ENCODE measurements at regions not wholly inside any gene's neighbourhood (a gene's known extent, or its start where the extent isn't known, plus 50 kb on each side); places are given as distances from the start of the nearest gene placed in this dataset.

- Histone ChIP-seq H3K4me3 (ENCODE audit: low read depth, low read length) (no peak overlapping the region), H3K27me3 (ENCODE audit: control insufficient read depth, insufficient read depth, low read length) (no peaks in the 10 kb centered on the region), H3K36me3 (ENCODE audit: control insufficient read depth, insufficient read depth, low read length) (no peaks in the 10 kb centered on the region)
- no peak for DNase-seq (ENCODE audit: low read depth)
- no peak for TF ChIP-seq CTCF (IDR thresholded peaks at IDR 0.05; ENCODE audit: insufficient read depth, low read length, poor library complexity, severe bottlenecking)
These were observed 406.5 kb upstream of the TGFBR2 start for GRCh38 chr3:30199855-30200254.

GRCh38 chr3:30201715-30202114, 404.7 kb upstream of the TGFBR2 start:
- H3K4me3 ChIP-seq (ENCODE audit: low read depth, low read length) = no peak overlapping the region
- no peaks in the 10 kb centered on the region for H3K27me3 ChIP-seq (ENCODE audit: control insufficient read depth, insufficient read depth, low read length)
- no peak for DNase-seq (ENCODE audit: low read depth)
- no peak for TF ChIP-seq CTCF (IDR thresholded peaks at IDR 0.05; ENCODE audit: insufficient read depth, low read length, poor library complexity, severe bottlenecking)
- H3K36me3 ChIP-seq (ENCODE audit: control insufficient read depth, insufficient read depth, low read length) = no peaks in the 10 kb centered on the region

- TF ChIP-seq CTCF (IDR thresholded peaks at IDR 0.05; ENCODE audit: insufficient read depth, low read length, poor library complexity, severe bottlenecking) = no peak
- Histone ChIP-seq H3K36me3 (ENCODE audit: control insufficient read depth, insufficient read depth, low read length) (no peaks in the 10 kb centered on the region), H3K4me3 (ENCODE audit: low read depth, low read length) (no peak overlapping the region), H3K27me3 (ENCODE audit: control insufficient read depth, insufficient read depth, low read length) (no peaks in the 10 kb centered on the region)
- no peak for DNase-seq (ENCODE audit: low read depth)
These were observed 403.1 kb upstream of the TGFBR2 start for GRCh38 chr3:30203301-30203700.

GRCh38 chr3:30204126-30204525, 402.3 kb upstream of the TGFBR2 start:
- DNase-seq (ENCODE audit: low read depth) = no peak
- Histone ChIP-seq H3K36me3 (ENCODE audit: control insufficient read depth, insufficient read depth, low read length) (no peaks in the 10 kb centered on the region), H3K27me3 (ENCODE audit: control insufficient read depth, insufficient read depth, low read length) (no peaks in the 10 kb centered on the region), H3K4me3 (ENCODE audit: low read depth, low read length) (no peak overlapping the region)
- TF ChIP-seq CTCF (IDR thresholded peaks at IDR 0.05; ENCODE audit: insufficient read depth, low read length, poor library complexity, severe bottlenecking) = no peak

GRCh38 chr3:30206051-30206450, 400.4 kb upstream of the TGFBR2 start:
- Histone ChIP-seq H3K36me3 (ENCODE audit: control insufficient read depth, insufficient read depth, low read length) (no peaks in the 10 kb centered on the region), H3K27me3 (ENCODE audit: control insufficient read depth, insufficient read depth, low read length) (no peaks in the 10 kb centered on the region), H3K4me3 (ENCODE audit: low read depth, low read length) (no peak overlapping the region)
- TF ChIP-seq CTCF (IDR thresholded peaks at IDR 0.05; ENCODE audit: insufficient read depth, low read length, poor library complexity, severe bottlenecking) = no peak
- DNase-seq (ENCODE audit: low read depth) = no peak

GRCh38 chr3:30221619-30222018, 384.8 kb upstream of the TGFBR2 start:
- no peak for DNase-seq (ENCODE audit: low read depth)
- Histone ChIP-seq H3K4me3 (ENCODE audit: low read depth, low read length) (no peak overlapping the region), H3K36me3 (ENCODE audit: control insufficient read depth, insufficient read depth, low read length) (no peaks in the 10 kb centered on the region), H3K27me3 (ENCODE audit: control insufficient read depth, insufficient read depth, low read length) (no peaks in the 10 kb centered on the region)
- TF ChIP-seq CTCF (IDR thresholded peaks at IDR 0.05; ENCODE audit: insufficient read depth, low read length, poor library complexity, severe bottlenecking) = no peak
